Ishikawa (cell line): ENCODE measurements at regions not wholly inside any gene's neighbourhood (a gene's known extent, or its start where the extent isn't known, plus 50 kb on each side); places are given as distances from the start of the nearest gene placed in this dataset.
A peak's percentile ranks its signal among the peaks of the same experiment; 100 is the strongest.

Experiments used
- CEBPB ChIP-seq: IDR thresholded peaks from 2 replicates; pipeline ENCODE4 v1.6.1; 2012
- CREB1 ChIP-seq: IDR thresholded peaks from 2 replicates; pipeline ENCODE4 v1.6.1; 2012; ENCODE audit warnings: low read depth
- EGR1 ChIP-seq: IDR thresholded peaks from 2 replicates; pipeline ENCODE4 v1.6.1; 2012
- EP300 ChIP-seq: IDR thresholded peaks from 2 replicates; pipeline ENCODE4 v1.6.1; 2012; ENCODE audit warnings: borderline replicate concordance
- FOXM1 ChIP-seq: IDR thresholded peaks from 2 replicates; pipeline ENCODE4 v1.6.1; 2012; ENCODE audit warnings: low read depth, borderline replicate concordance
- NFIC ChIP-seq: IDR thresholded peaks from 2 replicates; pipeline ENCODE4 v1.6.1; 2012
- RAD21 ChIP-seq: IDR thresholded peaks from 2 replicates; pipeline ENCODE4 v1.6.1; 2012; ENCODE audit warnings: low read depth
- TAF1 ChIP-seq: IDR thresholded peaks from 2 replicates; pipeline ENCODE4 v1.6.1; 2012; ENCODE audit warnings: low read depth, mild to moderate bottlenecking
- TCF12 ChIP-seq: IDR thresholded peaks from 2 replicates; pipeline ENCODE4 v1.6.1; 2012; ENCODE audit warnings: low read depth
- TEAD4 ChIP-seq: IDR thresholded peaks from 2 replicates; pipeline ENCODE4 v1.6.1; 2012
- YY1 ChIP-seq: IDR thresholded peaks from 2 replicates; pipeline ENCODE4 v1.6.1; 2012; ENCODE audit warnings: low read depth
- ZBTB7A ChIP-seq: IDR thresholded peaks from 2 replicates; pipeline ENCODE4 v1.6.1; 2012; ENCODE audit warnings: low read depth
- TF ChIP-seq, protein P1 (sequence below): IDR thresholded peaks from 2 replicates; pipeline ENCODE4 v1.6.1; 2012
- TF ChIP-seq, protein P2 (sequence below): IDR thresholded peaks from 2 replicates; pipeline ENCODE4 v1.6.1; 2012
- TF ChIP-seq, protein P3 (sequence below): IDR thresholded peaks from 2 replicates; pipeline ENCODE4 v1.6.1; 2012; ENCODE audit warnings: low read depth, mild to moderate bottlenecking

DNA sequence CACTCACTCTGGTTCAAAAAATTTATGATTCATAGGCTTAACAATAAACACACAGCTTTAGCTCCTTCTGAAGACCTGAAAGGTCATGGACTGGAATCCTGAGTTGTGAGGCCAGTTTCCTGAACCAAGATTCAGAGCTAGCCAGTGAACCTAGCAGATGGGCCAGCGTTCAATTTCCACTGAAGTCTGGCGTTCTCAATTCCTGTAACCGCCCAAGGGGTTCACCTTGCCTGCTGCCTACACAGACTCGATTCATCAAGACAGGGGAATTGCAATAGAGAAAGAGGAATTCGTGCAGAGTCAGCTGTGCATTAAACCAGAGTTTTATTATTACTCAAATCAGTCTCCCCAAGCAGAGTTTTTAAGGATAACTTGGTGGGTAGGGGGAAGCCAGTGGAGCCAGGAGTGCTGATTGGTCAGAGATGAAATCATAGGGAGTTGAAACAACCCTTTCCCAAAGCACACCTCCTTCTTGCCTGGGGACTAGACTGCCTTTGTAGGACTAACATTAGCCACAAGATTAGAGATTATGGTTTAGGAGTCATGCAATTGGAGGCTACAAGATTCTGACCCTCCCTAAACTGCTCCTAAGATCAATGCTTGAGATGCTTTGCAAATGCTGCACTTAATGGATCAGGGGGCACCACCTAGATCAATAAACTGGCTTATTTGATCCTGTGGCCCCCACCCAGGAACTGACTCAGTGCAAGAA lies 117.5 kb upstream of the SHB start:
- TF ChIP-seq, protein P1, sequence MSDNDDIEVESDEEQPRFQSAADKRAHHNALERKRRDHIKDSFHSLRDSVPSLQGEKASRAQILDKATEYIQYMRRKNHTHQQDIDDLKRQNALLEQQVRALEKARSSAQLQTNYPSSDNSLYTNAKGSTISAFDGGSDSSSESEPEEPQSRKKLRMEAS = no peak
- no peak for TF ChIP-seq EP300
- TF ChIP-seq ZBTB7A = no peak
- no peak for TF ChIP-seq EGR1
- no peak for TF ChIP-seq CEBPB
- TF ChIP-seq, protein P2, sequence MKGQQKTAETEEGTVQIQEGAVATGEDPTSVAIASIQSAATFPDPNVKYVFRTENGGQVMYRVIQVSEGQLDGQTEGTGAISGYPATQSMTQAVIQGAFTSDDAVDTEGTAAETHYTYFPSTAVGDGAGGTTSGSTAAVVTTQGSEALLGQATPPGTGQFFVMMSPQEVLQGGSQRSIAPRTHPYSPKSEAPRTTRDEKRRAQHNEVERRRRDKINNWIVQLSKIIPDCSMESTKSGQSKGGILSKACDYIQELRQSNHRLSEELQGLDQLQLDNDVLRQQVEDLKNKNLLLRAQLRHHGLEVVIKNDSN = no peak
- no peak for TF ChIP-seq FOXM1
- no peak for TF ChIP-seq CREB1
- TF ChIP-seq, protein P3, sequence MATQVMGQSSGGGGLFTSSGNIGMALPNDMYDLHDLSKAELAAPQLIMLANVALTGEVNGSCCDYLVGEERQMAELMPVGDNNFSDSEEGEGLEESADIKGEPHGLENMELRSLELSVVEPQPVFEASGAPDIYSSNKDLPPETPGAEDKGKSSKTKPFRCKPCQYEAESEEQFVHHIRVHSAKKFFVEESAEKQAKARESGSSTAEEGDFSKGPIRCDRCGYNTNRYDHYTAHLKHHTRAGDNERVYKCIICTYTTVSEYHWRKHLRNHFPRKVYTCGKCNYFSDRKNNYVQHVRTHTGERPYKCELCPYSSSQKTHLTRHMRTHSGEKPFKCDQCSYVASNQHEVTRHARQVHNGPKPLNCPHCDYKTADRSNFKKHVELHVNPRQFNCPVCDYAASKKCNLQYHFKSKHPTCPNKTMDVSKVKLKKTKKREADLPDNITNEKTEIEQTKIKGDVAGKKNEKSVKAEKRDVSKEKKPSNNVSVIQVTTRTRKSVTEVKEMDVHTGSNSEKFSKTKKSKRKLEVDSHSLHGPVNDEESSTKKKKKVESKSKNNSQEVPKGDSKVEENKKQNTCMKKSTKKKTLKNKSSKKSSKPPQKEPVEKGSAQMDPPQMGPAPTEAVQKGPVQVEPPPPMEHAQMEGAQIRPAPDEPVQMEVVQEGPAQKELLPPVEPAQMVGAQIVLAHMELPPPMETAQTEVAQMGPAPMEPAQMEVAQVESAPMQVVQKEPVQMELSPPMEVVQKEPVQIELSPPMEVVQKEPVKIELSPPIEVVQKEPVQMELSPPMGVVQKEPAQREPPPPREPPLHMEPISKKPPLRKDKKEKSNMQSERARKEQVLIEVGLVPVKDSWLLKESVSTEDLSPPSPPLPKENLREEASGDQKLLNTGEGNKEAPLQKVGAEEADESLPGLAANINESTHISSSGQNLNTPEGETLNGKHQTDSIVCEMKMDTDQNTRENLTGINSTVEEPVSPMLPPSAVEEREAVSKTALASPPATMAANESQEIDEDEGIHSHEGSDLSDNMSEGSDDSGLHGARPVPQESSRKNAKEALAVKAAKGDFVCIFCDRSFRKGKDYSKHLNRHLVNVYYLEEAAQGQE = no peak
- TF ChIP-seq TCF12 = no peak
- TF ChIP-seq TEAD4 = no peak
- no peak for TF ChIP-seq NFIC
- TF ChIP-seq YY1 = no peak
- TF ChIP-seq TAF1 = no peak

DNA sequence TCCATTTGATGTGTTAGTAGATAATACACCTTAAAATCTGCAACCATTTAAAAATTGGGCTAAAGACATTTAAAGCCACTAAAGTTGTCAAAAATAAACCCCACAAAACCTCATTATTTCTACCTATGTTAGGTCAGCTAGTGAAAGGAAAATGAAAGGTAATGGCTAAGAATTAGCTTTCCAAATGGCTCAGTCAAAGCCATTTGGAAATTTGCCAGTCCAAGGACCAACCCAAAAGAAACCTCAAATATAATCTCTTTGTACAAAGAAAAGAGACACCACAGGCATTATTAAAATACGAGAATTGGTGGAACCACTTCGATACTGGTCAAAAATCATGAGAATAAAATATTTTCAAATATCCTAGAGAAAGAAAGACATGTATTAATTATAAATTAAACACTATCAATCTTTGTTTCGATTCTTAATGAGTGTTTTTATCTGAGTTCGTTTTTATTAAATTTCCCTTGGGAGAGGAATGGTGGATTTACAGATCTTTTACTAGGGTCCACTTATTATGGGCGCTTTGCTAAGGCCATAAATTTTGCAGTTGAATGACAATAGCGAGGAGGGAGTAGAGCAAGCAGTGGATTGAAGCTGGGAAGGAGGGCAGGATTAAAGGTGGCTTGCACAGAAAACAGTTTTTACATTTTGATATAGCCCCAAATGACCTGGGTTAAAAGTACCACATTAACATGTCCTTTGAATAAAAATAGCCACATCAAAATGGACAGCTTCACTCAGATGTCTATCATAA lies 116.8 kb upstream of the SHB start:
- TF ChIP-seq RAD21 = no peak
- TF ChIP-seq CREB1 = no peak
- no peak for TF ChIP-seq NFIC
- no peak for TF ChIP-seq YY1
- TF ChIP-seq, protein P2 = no peak
- TF ChIP-seq CEBPB = no peak
- TF ChIP-seq TCF12 = no peak
- TF ChIP-seq ZBTB7A = no peak
- no peak for TF ChIP-seq EP300
- TF ChIP-seq, protein P3 = no peak
- TF ChIP-seq TAF1 = no peak
- TF ChIP-seq TEAD4 = no peak
- TF ChIP-seq, protein P1 = no peak
- no peak for TF ChIP-seq FOXM1
- TF ChIP-seq EGR1 = no peak

DNA sequence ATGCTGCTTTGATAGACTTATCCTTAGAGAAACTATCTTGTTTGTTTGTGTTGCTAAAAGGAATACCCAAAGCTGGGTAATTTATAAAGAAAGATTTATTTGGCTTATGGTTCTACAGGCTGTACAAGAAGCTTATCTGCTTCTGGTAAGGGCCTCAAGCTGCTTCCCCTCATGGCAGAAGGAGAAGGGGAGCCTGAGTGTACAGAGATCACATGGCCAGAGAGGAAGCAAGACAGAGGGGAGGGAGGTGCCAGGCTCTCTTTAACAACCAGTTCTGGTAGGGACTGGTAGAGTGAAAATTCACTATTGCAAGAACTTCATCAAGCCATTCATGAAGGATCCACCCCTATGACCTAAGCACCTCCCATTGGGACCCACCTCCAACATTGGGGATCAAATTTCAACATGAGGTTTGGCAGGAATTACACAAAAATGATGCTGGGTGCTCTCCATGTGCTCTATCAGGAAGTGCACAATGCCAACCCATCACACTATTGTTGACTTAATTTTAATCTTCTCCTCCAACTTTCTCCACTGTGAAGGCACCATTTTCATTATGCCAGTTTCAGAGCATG lies 115.1 kb upstream of the SHB start:
- TF ChIP-seq TEAD4 (0 out of 2 replicates have a peak, but pooled peaks have one; percentile 7), EP300 (no peak), CREB1 (no peak)
- TF ChIP-seq, protein P2 = peak; percentile 74
- TF ChIP-seq, protein P1 = peak; percentile 73

DNA sequence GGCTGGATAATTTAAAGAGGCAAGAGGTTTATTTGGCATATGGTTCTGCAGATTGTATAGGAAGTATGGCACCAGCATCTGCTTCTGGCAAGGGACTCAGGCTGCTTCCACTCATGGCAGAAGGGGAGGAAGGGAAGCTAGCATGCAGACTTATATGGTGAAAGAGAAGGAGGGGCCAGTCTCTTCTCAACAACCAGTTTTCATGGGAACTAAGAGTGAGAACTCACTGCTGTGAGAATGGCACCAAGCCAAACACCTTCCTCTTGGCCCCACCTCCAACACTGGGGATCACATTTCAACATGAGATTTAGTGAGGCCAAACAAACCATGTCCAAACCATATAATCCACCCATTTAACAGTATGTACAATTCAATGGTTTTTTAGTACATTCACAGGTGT lies 113.3 kb upstream of the SHB start:
- TF ChIP-seq NFIC = peak; percentile 67
- TF ChIP-seq TCF12 = no peak

DNA sequence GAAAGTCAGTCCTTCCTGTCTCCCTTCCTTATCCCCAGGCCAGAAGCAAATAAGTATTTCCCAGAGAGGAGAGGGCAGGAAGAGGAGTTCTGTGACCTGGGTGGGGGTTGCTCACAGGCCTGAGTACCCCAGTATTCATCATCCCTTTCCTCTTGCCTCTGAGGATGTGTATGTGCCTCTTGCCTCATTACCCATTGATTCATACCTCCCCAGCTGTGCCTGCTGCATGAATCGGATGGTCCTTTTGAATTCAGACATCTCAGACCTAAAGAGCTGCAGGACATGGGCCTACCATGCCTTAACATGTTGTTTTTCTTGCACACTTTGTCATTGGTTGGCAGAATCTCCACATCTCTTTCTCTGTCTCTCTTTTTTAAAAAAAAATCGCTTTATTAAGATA lies 112.8 kb upstream of the SHB start:
- TF ChIP-seq CEBPB = no peak
- TF ChIP-seq NFIC = no peak
- TF ChIP-seq, protein P1 = no peak
- TF ChIP-seq RAD21 = no peak
- TF ChIP-seq TAF1 = no peak
- TF ChIP-seq EGR1 = no peak
